CD4-positive, alpha-beta T cell (primary cell): ENCODE measurements at regions not wholly inside any gene's neighbourhood (a gene's known extent, or its start where the extent isn't known, plus 50 kb on each side); places are given as distances from the start of the nearest gene placed in this dataset.

Source experiments
- ATAC-seq: fragments of 200-7000 bp; cut with Tn5 transposase; one replicate; pipeline ENCODE4 v1.10.0; 2022; ENCODE audit warnings: mild to moderate bottlenecking; ENCODE audit not compliant: poor library complexity
- CTCF ChIA-PET: fragments of 350-600 bp; sonication (Branson Sonifier 250); formaldehyde crosslinking; loops from one replicate; lab custom pipeline; 2021; ENCODE audit warnings: antibody characterized with exemption, inconsistent platforms; lab: Charles Lee
- POLR2A ChIA-PET: fragments of 350-600 bp; sonication (Branson Sonifier 250); formaldehyde crosslinking; loops from one replicate; lab custom pipeline; 2021; ENCODE audit warnings: antibody characterized with exemption, inconsistent platforms; lab: Charles Lee
- DNase-seq, 14 experiments: peaks; one replicate each; pipeline ENCODE4 v3.0.0-alpha.2; 2013 to 2020; ENCODE audit warnings: mixed read lengths in 2 of 14
- H3K27ac ChIP-seq, 2 donors: one replicate each; pipeline versions ENCODE4 v1.5.1 to v1.7.0; 2013; ENCODE audit warnings: low read length in 2 of 2, low read depth in 1 of 2, mild to moderate bottlenecking in 1 of 2
- H3K27me3 ChIP-seq, 2 experiments: 1 replicate in 1 of 2; 2 replicates in 1 of 2; pipeline versions ENCODE4 v1.6.1 to v1.7.0; 2013; ENCODE audit warnings: low read length in 2 of 2, control low read depth in 1 of 2, mild to moderate bottlenecking in 1 of 2, moderate library complexity in 1 of 2; ENCODE audit not compliant: insufficient read depth in 2 of 2, control insufficient read depth in 1 of 2
- H3K36me3 ChIP-seq: one replicate; pipeline ENCODE4 v1.6.1; 2013; ENCODE audit warnings: low read length, control low read depth; ENCODE audit not compliant: insufficient read depth
- H3K4me1 ChIP-seq: one replicate; pipeline ENCODE4 v1.6.1; 2013; ENCODE audit warnings: low read length, control low read depth; ENCODE audit not compliant: insufficient read depth
- H3K4me3 ChIP-seq: one replicate; pipeline ENCODE4 v1.5.1; 2013; ENCODE audit warnings: mild to moderate bottlenecking, low read length, moderate library complexity
- H3K9me3 ChIP-seq, 2 experiments: 1 replicate in 1 of 2; 2 replicates in 1 of 2; pipeline versions ENCODE4 v1.6.1 to v1.7.0; 2013; ENCODE audit warnings: low read length in 2 of 2, mild to moderate bottlenecking in 2 of 2, control low read depth in 1 of 2, moderate library complexity in 1 of 2; ENCODE audit not compliant: control insufficient read depth in 1 of 2, insufficient read depth in 1 of 2
- H3K27ac Mint-ChIP-seq: one replicate; pipeline ENCODE4 v1.8.0; 2020; ENCODE audit warnings: mixed read lengths
- H3K27me3 Mint-ChIP-seq: one replicate; pipeline ENCODE4 v1.8.0; 2021; ENCODE audit warnings: mixed read lengths
- H3K36me3 Mint-ChIP-seq: one replicate; pipeline ENCODE4 v1.8.0; 2021; ENCODE audit warnings: low read depth, mixed read lengths
- H3K4me1 Mint-ChIP-seq: one replicate; pipeline ENCODE4 v1.8.0; 2021; ENCODE audit warnings: low read depth, mixed read lengths
- H3K4me3 Mint-ChIP-seq: one replicate; pipeline ENCODE4 v1.8.0; 2020; ENCODE audit warnings: mild to moderate bottlenecking, mixed read lengths
- H3K9me3 Mint-ChIP-seq: one replicate; pipeline ENCODE4 v1.8.0; 2020; ENCODE audit warnings: mixed read lengths
- intact Hi-C, 2 experiments: fragments of 100-400 bp; cut with DNase I in 1 of 2; cut with micrococcal nuclease in 1 of 2; formaldehyde crosslinking; loops; one replicate each; pipeline versions ENCODE4 v1.15.1 to v1.9.0; 2023 to 2025; cut with DNase I, micrococcal nuclease
- TF ChIP-seq, protein P1 (sequence below): fragments of 200-600 bp; IDR thresholded peaks from one replicate; pipeline ENCODE4 v1.8.0; 2022; ENCODE audit warnings: antibody characterized with exemption, mild to moderate bottlenecking

DNA sequence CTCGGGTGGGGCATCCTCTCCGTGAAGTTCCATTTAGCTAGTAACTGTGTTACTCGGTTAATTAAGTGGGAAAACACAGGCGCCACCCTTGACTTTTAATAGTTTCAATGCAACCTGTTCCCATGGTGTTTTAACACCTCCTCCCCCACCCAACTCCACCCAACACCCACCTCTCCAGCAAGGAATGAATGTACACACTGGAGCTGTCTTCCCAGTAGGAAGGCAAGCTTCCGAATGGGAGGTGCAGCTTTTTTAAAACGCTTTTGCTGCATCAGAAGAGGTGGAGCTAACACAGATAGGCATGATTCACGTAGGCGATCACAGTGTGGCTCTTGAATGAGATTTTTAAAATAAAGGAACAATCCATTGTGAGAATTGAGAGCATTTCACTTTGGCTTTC, 73.8 kb upstream of the AGAP1 start:
- H3K4me1 Mint-ChIP-seq = no peaks in the 10 kb centered on the region
- peaks cover 23% of the 10 kb centered on the region for H3K27me3 Mint-ChIP-seq
- Histone ChIP-seq H3K27me3 (no peaks in the 10 kb centered on the region), H3K4me3 (no peak overlapping the region), H3K4me1 (no peaks in the 10 kb centered on the region), H3K9me3 (peaks cover 0 to 9% of the 10 kb centered on the region in 2 experiments), H3K27ac (no peak overlapping the region), H3K36me3 (no peaks in the 10 kb centered on the region)
- no peak for DNase-seq
- ChIA-PET POLR2A (no interaction called here), CTCF (no interaction called here)
- no peaks in the 10 kb centered on the region for H3K36me3 Mint-ChIP-seq
- no peak for ATAC-seq
- TF ChIP-seq, protein P1, sequence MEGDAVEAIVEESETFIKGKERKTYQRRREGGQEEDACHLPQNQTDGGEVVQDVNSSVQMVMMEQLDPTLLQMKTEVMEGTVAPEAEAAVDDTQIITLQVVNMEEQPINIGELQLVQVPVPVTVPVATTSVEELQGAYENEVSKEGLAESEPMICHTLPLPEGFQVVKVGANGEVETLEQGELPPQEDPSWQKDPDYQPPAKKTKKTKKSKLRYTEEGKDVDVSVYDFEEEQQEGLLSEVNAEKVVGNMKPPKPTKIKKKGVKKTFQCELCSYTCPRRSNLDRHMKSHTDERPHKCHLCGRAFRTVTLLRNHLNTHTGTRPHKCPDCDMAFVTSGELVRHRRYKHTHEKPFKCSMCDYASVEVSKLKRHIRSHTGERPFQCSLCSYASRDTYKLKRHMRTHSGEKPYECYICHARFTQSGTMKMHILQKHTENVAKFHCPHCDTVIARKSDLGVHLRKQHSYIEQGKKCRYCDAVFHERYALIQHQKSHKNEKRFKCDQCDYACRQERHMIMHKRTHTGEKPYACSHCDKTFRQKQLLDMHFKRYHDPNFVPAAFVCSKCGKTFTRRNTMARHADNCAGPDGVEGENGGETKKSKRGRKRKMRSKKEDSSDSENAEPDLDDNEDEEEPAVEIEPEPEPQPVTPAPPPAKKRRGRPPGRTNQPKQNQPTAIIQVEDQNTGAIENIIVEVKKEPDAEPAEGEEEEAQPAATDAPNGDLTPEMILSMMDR = no peak
- H3K4me3 Mint-ChIP-seq = no peak overlapping the region
- peaks cover 2% of the 10 kb centered on the region for H3K9me3 Mint-ChIP-seq
- intact Hi-C loops = no loop called here
- H3K27ac Mint-ChIP-seq = no peak overlapping the region

DNA sequence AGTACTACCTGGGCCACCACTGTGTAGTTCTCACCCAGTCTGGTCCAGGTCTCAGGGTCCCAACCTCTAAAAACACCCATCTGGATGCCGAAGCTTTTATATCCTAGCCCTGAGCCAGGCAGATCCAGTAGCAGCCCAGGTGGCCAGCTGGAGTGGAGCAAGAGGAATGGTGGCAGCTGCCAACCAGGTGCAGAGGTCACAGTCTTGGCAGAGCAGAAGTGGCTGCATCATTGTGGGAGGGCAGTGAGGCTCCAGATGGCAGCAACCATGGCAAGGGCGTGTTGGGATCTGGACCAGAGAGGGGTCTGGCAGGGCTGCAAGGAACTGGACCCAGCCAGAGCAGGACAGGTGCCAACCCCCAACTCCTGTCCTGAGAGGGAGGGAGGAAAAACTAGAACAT, 72.2 kb upstream of the AGAP1 start:
- Histone ChIP-seq H3K27ac (no peak overlapping the region), H3K27me3 (no peaks in the 10 kb centered on the region), H3K36me3 (no peaks in the 10 kb centered on the region), H3K4me1 (no peaks in the 10 kb centered on the region), H3K4me3 (no peak overlapping the region), H3K9me3 (peaks cover 0 to 12% of the 10 kb centered on the region in 2 experiments)
- CTCF ChIA-PET = no interaction called here
- Mint-ChIP-seq H3K27ac (no peak overlapping the region), H3K9me3 (peaks cover 2% of the 10 kb centered on the region), H3K27me3 (peaks cover 18% of the 10 kb centered on the region), H3K4me1 (no peaks in the 10 kb centered on the region), H3K4me3 (no peak overlapping the region), H3K36me3 (no peaks in the 10 kb centered on the region)
- ATAC-seq (no peak), DNase-seq (no peak)
- POLR2A ChIA-PET = no interaction called here
- TF ChIP-seq, protein P1 = no peak
- intact Hi-C loops = no loop called here

DNA sequence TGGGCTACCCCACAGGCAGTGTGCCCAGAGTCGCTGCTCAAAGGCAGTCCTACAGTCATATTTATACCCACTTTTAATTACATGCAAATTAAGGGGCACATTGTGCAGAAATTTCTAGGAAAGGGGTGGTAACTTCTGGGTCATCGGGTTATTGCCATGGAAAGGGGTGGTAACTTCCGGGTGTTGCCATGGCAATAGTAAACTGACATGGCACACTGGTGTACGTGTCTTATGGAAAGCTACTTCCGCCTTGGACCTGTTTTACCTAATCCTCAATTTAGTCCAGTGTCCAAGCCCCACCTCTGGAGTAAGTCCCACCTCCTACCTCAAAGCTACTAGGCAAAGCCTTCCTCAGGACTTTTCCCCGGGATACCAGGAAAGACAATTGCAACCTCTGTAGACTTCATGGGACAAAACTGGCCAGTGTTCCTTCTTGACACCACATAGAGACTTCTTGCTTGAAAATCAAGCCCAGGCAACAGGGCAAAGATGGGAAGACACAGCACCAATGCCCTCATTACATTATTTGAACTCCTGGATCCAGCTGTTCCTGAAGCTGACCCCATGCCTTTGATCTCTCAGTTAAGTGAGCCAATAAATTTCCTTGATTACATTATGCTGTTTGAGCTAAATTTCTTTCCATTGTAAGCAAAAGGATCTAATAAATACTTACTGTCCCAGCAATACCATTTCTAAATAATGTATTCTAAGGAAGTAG, 63.3 kb upstream of the AGAP1 start:
- Mint-ChIP-seq H3K4me1 (no peaks in the 10 kb centered on the region), H3K27ac (no peak overlapping the region), H3K9me3 (no peaks in the 10 kb centered on the region), H3K36me3 (no peaks in the 10 kb centered on the region), H3K27me3 (peaks cover 6% of the 10 kb centered on the region), H3K4me3 (no peak overlapping the region)
- Histone ChIP-seq H3K4me1 (no peaks in the 10 kb centered on the region), H3K36me3 (no peaks in the 10 kb centered on the region), H3K9me3 (peaks cover 0 to 15% of the 10 kb centered on the region in 2 experiments), H3K4me3 (no peak overlapping the region), H3K27me3 (no peaks in the 10 kb centered on the region), H3K27ac (no peak overlapping the region)
- intact Hi-C loops = no loop called here
- TF ChIP-seq, protein P1 = no peak
- POLR2A ChIA-PET = interaction anchor here (0.6 kb wide), 1 partner anchor 22 kb away, joined by 3 read pairs; no protein-coding TSS in a partner anchor
- ATAC-seq (no peak), DNase-seq (no peak)
- CTCF ChIA-PET = no interaction called here
